K562 (cell line): ENCODE measurements at regions not wholly inside any gene's neighbourhood (a gene's known extent, or its start where the extent isn't known, plus 50 kb on each side); places are given as distances from the start of the nearest gene placed in this dataset.

Experiments used
- ATAC-seq: fragments of 200-7000 bp; cut with Tn5 transposase; 3 replicates; pipeline ENCODE4 v1.9.1; 2020; ENCODE audit warnings: moderate library complexity
- BruUV-seq: library from RNA; stranded (reverse); fragments of 400-500 nt; replicated peaks from 2 replicates; lab custom pipeline; 2021; lab: Mats Ljungman, UMichigan
- CTCF ChIA-PET: fragments of 300-600 bp; formaldehyde crosslinking; extraction: SDS; loops from one replicate; lab custom pipeline; 2021; ENCODE audit warnings: low intra/inter-chr PET ratio; lab: Yijun Ruan, JAX
- POLR2A ChIA-PET: fragments of 300-600, 350-650 bp; sonication (Branson Sonifier 250); formaldehyde crosslinking; extraction: SDS; loops from one replicate; lab custom pipeline; 2021; ENCODE audit warnings: antibody characterized with exemption, inconsistent platforms; lab: Yijun Ruan, JAX
- DNase-seq, 4 experiments: peaks; one replicate each; pipeline versions ENCODE4 v3.0.0 to v3.0.0-alpha.2; 2011 to 2018; ENCODE audit warnings: low spot score in 3 of 4, mixed read lengths in 3 of 4; ENCODE audit errors: extremely low read depth in 1 of 4
- FAIRE-seq: peaks from 2 replicates; lab custom pipeline; 2011; peaks lifted over from hg19 to GRCh38; lab: Jason Lieb, UNC
- H2AFZ ChIP-seq: 2 replicates; pipeline ENCODE4 v1.6.0; 2011; ENCODE audit warnings: low read depth, low read length, control low read depth, inconsistent platforms
- H3K27ac ChIP-seq: fragments of 200-600 bp; 3 replicates; pipeline ENCODE4 v1.8.0; 2011; ENCODE audit warnings: low read depth, mild to moderate bottlenecking, control low read depth, inconsistent platforms, low read length, moderate library complexity, mixed read lengths; ENCODE audit errors: extremely low read depth
- H3K27me3 ChIP-seq, 2 experiments: fragments of 300-600 bp in 1 of 2; 2 replicates in 1 of 2; 3 replicates in 1 of 2; pipeline versions ENCODE4 v1.6.0 to v1.8.0; 2011; ENCODE audit warnings: inconsistent platforms in 2 of 2, low read length in 2 of 2, mild to moderate bottlenecking in 1 of 2, mixed read lengths in 1 of 2, moderate library complexity in 1 of 2; ENCODE audit not compliant: control insufficient read depth in 2 of 2, insufficient read depth in 2 of 2
- H3K36me3 ChIP-seq: fragments of 300-600 bp; 3 replicates; pipeline ENCODE4 v1.8.0; 2011; ENCODE audit warnings: mild to moderate bottlenecking, low read length, inconsistent platforms; ENCODE audit not compliant: control insufficient read depth, insufficient read depth
- H3K4me1 ChIP-seq, 2 experiments: fragments of 200-600 bp in 1 of 2; replicated peaks in 1 of 2; 2 replicates in 1 of 2; 3 replicates in 1 of 2; pipeline versions ENCODE4 v1.5.1 to v1.8.0; 2011; ENCODE audit warnings: inconsistent platforms in 2 of 2, low read length in 2 of 2, mild to moderate bottlenecking in 1 of 2, mixed read lengths in 1 of 2, moderate library complexity in 1 of 2; ENCODE audit not compliant: control insufficient read depth in 2 of 2, insufficient read depth in 2 of 2
- H3K4me2 ChIP-seq: 2 replicates; pipeline ENCODE4 v1.6.1; 2011; ENCODE audit warnings: low read length, control low read depth, inconsistent platforms, mixed read lengths; ENCODE audit not compliant: insufficient read depth
- H3K4me3 ChIP-seq: fragments of 200-600 bp; sonication (generic), shearing (Covaris generic); 2 replicates; pipeline ENCODE4 v1.5.1; 2016; ENCODE audit warnings: control low read depth, inconsistent platforms
- H3K79me2 ChIP-seq: fragments of 200-600 bp; 3 replicates; pipeline ENCODE4 v1.8.0; 2011; ENCODE audit warnings: low read length, inconsistent platforms; ENCODE audit not compliant: control insufficient read depth, insufficient read depth
- H3K9ac ChIP-seq, 2 experiments: 2 replicates each; pipeline versions ENCODE4 v1.6.0 to v1.6.1; 2011; ENCODE audit warnings: low read depth in 2 of 2, low read length in 2 of 2, control low read depth in 1 of 2, inconsistent platforms in 1 of 2, mild to moderate bottlenecking in 1 of 2, mixed read lengths in 1 of 2; ENCODE audit not compliant: insufficient read depth in 1 of 2
- H3K9me1 ChIP-seq: one replicate; pipeline ENCODE4 v1.6.0; 2011; ENCODE audit warnings: inconsistent platforms, mild to moderate bottlenecking, low read length, moderate library complexity; ENCODE audit not compliant: control insufficient read depth, insufficient read depth
- H3K9me3 ChIP-seq: replicated peaks from 2 replicates; pipeline ENCODE4 v1.5.1; 2011; ENCODE audit warnings: low read depth, low read length, inconsistent platforms; ENCODE audit not compliant: control insufficient read depth, insufficient read depth
- H4K20me1 ChIP-seq: replicated peaks from 2 replicates; pipeline ENCODE4 v1.6.1; 2011; ENCODE audit warnings: low read length, inconsistent platforms, mixed read lengths; ENCODE audit not compliant: control insufficient read depth, insufficient read depth
- ARHGAP35 ChIP-seq: fragments of 450-650 bp; IDR thresholded peaks from 2 replicates; pipeline ENCODE4 v1.6.1; 2018; ENCODE audit not compliant: partially characterized antibody
- ATF7 ChIP-seq: fragments of 450-650 bp; IDR thresholded peaks from 2 replicates; pipeline ENCODE4 v1.7.1; 2014; ENCODE audit warnings: mild to moderate bottlenecking, moderate library complexity
- DNMT1 ChIP-seq: fragments of 450-650 bp; IDR thresholded peaks from 2 replicates; pipeline ENCODE4 v1.6.1; 2016; ENCODE audit warnings: antibody characterized with exemption, mild to moderate bottlenecking
- FOSL1 ChIP-seq: fragments of 200-800 bp; sonication (Bioruptor generic); conservative IDR thresholded peaks from 2 replicates; pipeline ENCODE4 v1.6.1; 2016; ENCODE audit warnings: missing genetic modification characterization, missing compliant biosample characterization
- HMGN3 ChIP-seq: IDR thresholded peaks from 2 replicates; pipeline ENCODE4 v1.6.1; 2011; ENCODE audit warnings: borderline replicate concordance, low read depth, mild to moderate bottlenecking, mixed read lengths, low read length; ENCODE audit not compliant: insufficient read length; ENCODE audit errors: extremely low read depth
- KAT8 ChIP-seq: fragments of 450-650 bp; IDR thresholded peaks from 2 replicates; pipeline ENCODE4 v1.6.1; 2016; ENCODE audit warnings: low read depth, mild to moderate bottlenecking
- L3MBTL2 ChIP-seq: fragments of 450-650 bp; IDR thresholded peaks from 2 replicates; pipeline ENCODE4 v1.6.1; 2016; ENCODE audit warnings: mild to moderate bottlenecking, moderate library complexity
- MAZ ChIP-seq, 2 experiments: fragments of 450-650 bp in 1 of 2; sonication (generic) in 1 of 2; formaldehyde crosslinking; IDR thresholded peaks in 1 of 2; conservative IDR thresholded peaks in 1 of 2; 2 replicates each; pipeline versions ENCODE4 v1.4.0 to v1.5.0; 2020; ENCODE audit warnings: mild to moderate bottlenecking in 1 of 2, missing genetic modification reagents in 1 of 2
- PCBP2 ChIP-seq: fragments of 200-400 bp; formaldehyde crosslinking; IDR thresholded peaks from 2 replicates; pipeline ENCODE4 v1.6.1; 2018; ENCODE audit warnings: low read length, low read depth, mild to moderate bottlenecking, moderate library complexity; ENCODE audit not compliant: poor library complexity, severe bottlenecking
- POLR2H ChIP-seq: IDR thresholded peaks from 2 replicates; pipeline ENCODE4 v1.6.1; 2016; ENCODE audit warnings: missing genetic modification characterization, low read depth, mild to moderate bottlenecking, control low read depth, missing compliant biosample characterization, moderate library complexity
- RCOR1 ChIP-seq, 2 experiments: IDR thresholded peaks; 2 replicates each; pipeline ENCODE4 v1.6.1; 2012; ENCODE audit warnings: low read depth in 2 of 2, low read length in 2 of 2, borderline replicate concordance in 1 of 2, improper control_type of control experiment in 1 of 2
- RFX1 ChIP-seq: fragments of 450-650 bp; IDR thresholded peaks from 2 replicates; pipeline ENCODE4 v1.6.1; 2016; ENCODE audit warnings: mild to moderate bottlenecking, moderate library complexity
- SAP30 ChIP-seq: fragments of 200-600 bp; sonication (generic); IDR thresholded peaks from 2 replicates; pipeline ENCODE4 v1.6.1; 2012; ENCODE audit warnings: borderline replicate concordance, low read depth, mild to moderate bottlenecking, moderate library complexity, low read length, control low read depth, inconsistent platforms; ENCODE audit not compliant: insufficient read depth, poor library complexity, severe bottlenecking
- TAF1 ChIP-seq: IDR thresholded peaks from 2 replicates; pipeline ENCODE4 v1.6.1; 2011; ENCODE audit warnings: mild to moderate bottlenecking, low read length, moderate library complexity; ENCODE audit not compliant: insufficient read depth, control insufficient read depth, severe bottlenecking; ENCODE audit errors: extremely low read depth
- TFAM ChIP-seq: fragments of 250-450 bp; sonication (Bioruptor Pico); conservative IDR thresholded peaks from 2 replicates; pipeline ENCODE4 v1.5.0; 2021; ENCODE audit warnings: mild to moderate bottlenecking, moderate library complexity
- TGIF2 ChIP-seq: sonication (generic); formaldehyde crosslinking; IDR thresholded peaks from 2 replicates; pipeline ENCODE4 v1.8.1; 2022; ENCODE audit warnings: mild to moderate bottlenecking, missing genetic modification reagents, moderate library complexity
- XRCC3 ChIP-seq: fragments of 450-650 bp; IDR thresholded peaks from 2 replicates; pipeline ENCODE4 v1.6.1; 2017; ENCODE audit warnings: mild to moderate bottlenecking, moderate library complexity
- ZNF24 ChIP-seq: fragments of 450-650 bp; IDR thresholded peaks from 2 replicates; pipeline ENCODE4 v1.6.1; 2016
- ZSCAN29 ChIP-seq: fragments of 450-650 bp; IDR thresholded peaks from 2 replicates; pipeline ENCODE4 v1.6.1; 2017
- WGBS: fragments of 100-300 bp; shearing (Covaris generic); methylation state at CpG from one replicate; pipeline ENCODE4 v1.1.6; 2016; ENCODE audit warnings: low coverage, mixed read lengths; ENCODE audit not compliant: insufficient coverage; ENCODE audit errors: missing lambda C conversion rate; 5-methylcytosine and 5-hydroxymethylcytosine counted together
- in situ Hi-C: fragments of 300-500 bp; cut with MboI; formaldehyde crosslinking; loops from 4 replicates; pipeline ENCODE4 v1.15.0; 2018; ENCODE audit warnings: inconsistent platforms, mixed read lengths
- intact Hi-C: fragments of 100-400 bp; cut with micrococcal nuclease; formaldehyde crosslinking; loops from 2 replicates; pipeline ENCODE4 v1.14.2; 2022
- TF ChIP-seq, protein P1 (sequence below): fragments of 450-650 bp; IDR thresholded peaks from 2 replicates; pipeline ENCODE4 v1.6.1; 2018; ENCODE audit warnings: mild to moderate bottlenecking, low read depth; ENCODE audit not compliant: partially characterized antibody

- TF ChIP-seq PCBP2: no peak
- no peak for TF ChIP-seq RFX1
Measured at GRCh38 chr2:59047373-59047995, 806.4 kb upstream of the FANCL start (continued).

DNA sequence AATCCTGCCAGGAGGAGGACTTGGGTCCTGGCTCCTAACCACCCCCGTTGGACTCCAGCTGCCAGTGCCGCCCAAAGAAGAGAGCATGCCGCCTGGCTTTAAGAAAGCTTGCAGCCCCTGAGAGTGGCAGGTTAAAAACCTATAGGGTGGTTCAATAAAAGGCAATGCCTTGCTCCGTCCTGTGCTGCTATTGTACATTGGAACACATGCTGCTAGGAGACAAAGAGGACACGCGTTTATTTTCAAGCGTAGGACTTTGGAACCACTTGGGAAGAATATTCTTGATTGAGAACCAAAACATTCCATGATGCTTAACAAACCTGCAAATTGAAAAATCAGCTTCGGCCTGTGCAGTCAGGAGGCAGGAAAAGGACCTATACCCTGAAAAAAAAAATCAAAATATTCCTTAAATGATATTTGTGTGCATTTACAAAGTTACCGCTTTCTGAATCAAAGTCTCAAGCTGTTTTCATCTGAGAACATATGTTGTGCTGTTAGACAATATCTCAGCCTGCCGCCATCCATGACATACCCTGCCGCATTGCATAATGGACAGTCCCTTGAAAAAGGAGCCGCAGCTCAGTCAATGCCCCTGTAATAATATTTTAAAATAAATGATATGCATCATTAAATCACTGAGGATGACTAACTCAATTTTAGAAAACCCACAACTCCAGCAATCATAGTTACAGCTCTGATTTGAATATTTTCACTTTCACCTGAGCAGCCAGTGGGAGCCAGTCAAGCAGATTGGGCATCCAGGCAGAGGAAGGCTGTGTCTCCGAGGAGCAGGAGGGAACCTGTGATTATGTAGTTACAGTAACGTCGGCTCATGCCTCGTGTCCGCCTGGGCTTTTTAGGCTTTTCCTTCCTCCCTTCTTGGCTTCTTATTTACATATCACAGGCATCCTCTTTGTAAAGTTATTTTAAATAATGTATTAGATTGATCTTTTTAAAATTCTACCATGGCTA lies 805.6 kb upstream of the FANCL start:
- H3K9me1 ChIP-seq: no peaks in the 10 kb centered on the region
- intact Hi-C loops (no loop called here), in situ Hi-C loops (no loop called here)
- H2AFZ ChIP-seq: no peak overlapping the region
- CTCF ChIA-PET: no interaction called here
- FAIRE-seq (no peak), ATAC-seq (no peak), DNase-seq (no peak)
- BruUV-seq: no TSS peak
- H3K4me2 ChIP-seq: no peak overlapping the region
- no peaks in the 10 kb centered on the region for H3K36me3 ChIP-seq
- H3K4me3 ChIP-seq: no peak overlapping the region
- no peaks in the 10 kb centered on the region for H3K79me2 ChIP-seq
- H3K9me3 ChIP-seq: no peaks in the 10 kb centered on the region
- H3K27ac ChIP-seq: no peak overlapping the region
- H3K9ac ChIP-seq: no peak overlapping the region
- 12% methylated on average over 17 of the region's 17 CpGs for WGBS
- no peaks in the 10 kb centered on the region for H3K4me1 ChIP-seq
- no peaks in the 10 kb centered on the region for H4K20me1 ChIP-seq
- POLR2A ChIA-PET: interaction anchor here (0.6 kb wide), 2 partner anchors 9 to 762 kb away, joined by 3 read pairs; no protein-coding TSS in a partner anchor
- no peaks in the 10 kb centered on the region for H3K27me3 ChIP-seq
- TF ChIP-seq TFAM (CRISPR knock-in tag) (no peak), ATF7 (no peak), SAP30 (no peak), FOSL1 (tag) (no peak), ZNF24 (no peak), TAF1 (no peak), DNMT1 (no peak), HMGN3 (no peak), POLR2H (no peak), ZSCAN29 (no peak), XRCC3 (no peak), TGIF2 (CRISPR knock-in tag) (no peak), KAT8 (no peak), MAZ (CRISPR knock-in tag; conservative IDR thresholded peaks at IDR 0.05 in 1 of 2, IDR thresholded peaks at IDR 0.05 in 1 of 2) (no peak), L3MBTL2 (no peak), ARHGAP35 (no peak), RCOR1 (IDR thresholded peaks at IDR 0.05; ENCODE audit: borderline replicate concordance in 1 of 2, low read depth in 2 of 2, low read length in 2 of 2) (no peak)
- TF ChIP-seq, protein P1, sequence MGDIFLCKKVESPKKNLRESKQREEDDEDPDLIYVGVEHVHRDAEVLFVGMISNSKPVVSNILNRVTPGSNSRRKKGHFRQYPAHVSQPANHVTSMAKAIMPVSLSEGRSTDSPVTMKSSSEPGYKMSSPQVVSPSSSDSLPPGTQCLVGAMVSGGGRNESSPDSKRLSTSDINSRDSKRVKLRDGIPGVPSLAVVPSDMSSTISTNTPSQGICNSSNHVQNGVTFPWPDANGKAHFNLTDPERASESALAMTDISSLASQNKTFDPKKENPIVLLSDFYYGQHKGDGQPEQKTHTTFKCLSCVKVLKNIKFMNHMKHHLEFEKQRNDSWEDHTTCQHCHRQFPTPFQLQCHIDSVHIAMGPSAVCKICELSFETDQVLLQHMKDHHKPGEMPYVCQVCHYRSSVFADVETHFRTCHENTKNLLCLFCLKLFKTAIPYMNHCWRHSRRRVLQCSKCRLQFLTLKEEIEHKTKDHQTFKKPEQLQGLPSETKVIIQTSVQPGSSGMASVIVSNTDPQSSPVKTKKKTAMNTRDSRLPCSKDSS: no peak
